K562 (cell line): ENCODE measurements at regions not wholly inside any gene's neighbourhood (a gene's known extent, or its start where the extent isn't known, plus 50 kb on each side); places are given as distances from the start of the nearest gene placed in this dataset.
"Not testable (repeated sequence)": the region's sequence is repeated elsewhere in the genome, so short reads cannot be mapped to it uniquely, and the experiment has no call there.

Experiments used
- BHLHE40 ChIP-seq: IDR thresholded peaks from 2 replicates; pipeline ENCODE4 v1.6.1; 2011; ENCODE audit warnings: low read length, improper control_type of control experiment
- ERF ChIP-seq: fragments of 450-650 bp; formaldehyde crosslinking; IDR thresholded peaks from 2 replicates; pipeline ENCODE4 v1.4.0; 2020; ENCODE audit warnings: mild to moderate bottlenecking, mixed read lengths
- POLR2A ChIP-seq: fragments of 450-650 bp; conservative IDR thresholded peaks from 2 replicates; pipeline ENCODE4 v1.6.1; 2016
- RHOXF2B ChIP-seq: fragments of 250-450 bp; sonication (Bioruptor Pico); conservative IDR thresholded peaks from 2 replicates; pipeline ENCODE4 v1.5.1; 2021
- TF ChIP-seq, protein P1 (sequence below): sonication (generic); formaldehyde crosslinking; IDR thresholded peaks from 2 replicates; pipeline ENCODE4 v1.8.1; 2022; ENCODE audit warnings: missing genetic modification reagents
- TF ChIP-seq, protein P2 (sequence below): sonication (generic); formaldehyde crosslinking; IDR thresholded peaks from 2 replicates; pipeline ENCODE4 v1.5.0; 2020; ENCODE audit warnings: missing genetic modification reagents

DNA sequence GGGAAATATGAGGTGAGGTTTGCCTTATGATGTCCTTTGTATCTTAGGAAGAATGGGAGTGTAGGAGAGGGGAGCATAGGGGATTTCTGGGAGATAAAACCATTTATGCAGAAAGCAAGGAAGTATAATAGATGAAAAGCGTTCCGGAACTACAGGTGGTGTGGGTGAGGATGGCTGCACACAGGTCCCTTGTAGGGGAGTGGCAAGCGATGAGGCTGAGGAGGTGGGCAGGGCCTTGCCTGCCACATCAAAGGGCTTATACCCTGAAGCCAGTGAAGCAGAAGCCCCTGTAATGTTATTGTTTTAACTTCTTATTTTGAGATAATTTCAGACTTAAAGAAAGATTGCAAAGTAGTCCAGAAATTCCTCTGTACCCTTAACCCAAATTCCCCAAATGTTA, 107.3 kb upstream of the IKBKE start:
- TF ChIP-seq POLR2A; RHOXF2B (CRISPR knock-in tag); BHLHE40; ERF (CRISPR knock-in tag): not testable (repeated sequence)
- TF ChIP-seq, protein P1, sequence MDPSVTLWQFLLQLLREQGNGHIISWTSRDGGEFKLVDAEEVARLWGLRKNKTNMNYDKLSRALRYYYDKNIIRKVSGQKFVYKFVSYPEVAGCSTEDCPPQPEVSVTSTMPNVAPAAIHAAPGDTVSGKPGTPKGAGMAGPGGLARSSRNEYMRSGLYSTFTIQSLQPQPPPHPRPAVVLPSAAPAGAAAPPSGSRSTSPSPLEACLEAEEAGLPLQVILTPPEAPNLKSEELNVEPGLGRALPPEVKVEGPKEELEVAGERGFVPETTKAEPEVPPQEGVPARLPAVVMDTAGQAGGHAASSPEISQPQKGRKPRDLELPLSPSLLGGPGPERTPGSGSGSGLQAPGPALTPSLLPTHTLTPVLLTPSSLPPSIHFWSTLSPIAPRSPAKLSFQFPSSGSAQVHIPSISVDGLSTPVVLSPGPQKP (CRISPR knock-in tag): not testable (repeated sequence)
- TF ChIP-seq, protein P2, sequence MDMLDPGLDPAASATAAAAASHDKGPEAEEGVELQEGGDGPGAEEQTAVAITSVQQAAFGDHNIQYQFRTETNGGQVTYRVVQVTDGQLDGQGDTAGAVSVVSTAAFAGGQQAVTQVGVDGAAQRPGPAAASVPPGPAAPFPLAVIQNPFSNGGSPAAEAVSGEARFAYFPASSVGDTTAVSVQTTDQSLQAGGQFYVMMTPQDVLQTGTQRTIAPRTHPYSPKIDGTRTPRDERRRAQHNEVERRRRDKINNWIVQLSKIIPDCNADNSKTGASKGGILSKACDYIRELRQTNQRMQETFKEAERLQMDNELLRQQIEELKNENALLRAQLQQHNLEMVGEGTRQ: not testable (repeated sequence)
